SW480 (cell line): ENCODE measurements at regions not wholly inside any gene's neighbourhood (a gene's known extent, or its start where the extent isn't known, plus 50 kb on each side); places are given as distances from the start of the nearest gene placed in this dataset.

Experiments used
- DNase-seq: peaks from one replicate; pipeline ENCODE4 v3.0.0-alpha.2; 2016; ENCODE audit warnings: low spot score

- no peak for DNase-seq
Observed at GRCh38 chr14:95034788-95035187, 122.5 kb downstream of the DICER1 start.

- no peak for DNase-seq
Observed at GRCh38 chr14:95033682-95034632, 123.4 kb downstream of the DICER1 start.

- DNase-seq: no peak
Observed at GRCh38 chr14:95033031-95033430, 124.3 kb downstream of the DICER1 start.

- DNase-seq: no peak
Observed at GRCh38 chr14:95026851-95027463, 130.4 kb downstream of the DICER1 start.

- DNase-seq: no peak
Observed at GRCh38 chr14:95025941-95026340, 131.4 kb downstream of the DICER1 start.

- no peak for DNase-seq
Observed at GRCh38 chr14:95025218-95025617, 132.1 kb downstream of the DICER1 start.

GRCh38 chr14:95024380-95024779 lies 132.9 kb downstream of the DICER1 start:
- no peak for DNase-seq

- peak; percentile 37 for DNase-seq
Observed at GRCh38 chr14:95023886-95024285, 133.4 kb downstream of the DICER1 start.

- DNase-seq: no peak
Observed at GRCh38 chr14:95023115-95023514, 134.2 kb downstream of the DICER1 start.

- DNase-seq: no peak
Observed at GRCh38 chr14:95021588-95021987, 135.7 kb downstream of the DICER1 start.

- DNase-seq: no peak
Observed at GRCh38 chr14:95018821-95019220, 138.5 kb downstream of the DICER1 start.

GRCh38 chr14:95015046-95015445 lies 142.3 kb downstream of the DICER1 start:
- DNase-seq: no peak

GRCh38 chr14:95014036-95014435 lies 143.3 kb downstream of the DICER1 start:
- DNase-seq: no peak

- DNase-seq: no peak
Observed at GRCh38 chr14:95011445-95012006, 145.8 kb downstream of the DICER1 start.

GRCh38 chr14:95008445-95009217 lies 148.7 kb downstream of the DICER1 start:
- no peak for DNase-seq

GRCh38 chr14:95007921-95008320 lies 149.4 kb downstream of the DICER1 start:
- DNase-seq: no peak

GRCh38 chr14:95006479-95006878 lies 150.8 kb downstream of the DICER1 start:
- no peak for DNase-seq

- no peak for DNase-seq
Observed at GRCh38 chr14:95006051-95006450, 151.3 kb downstream of the DICER1 start.

GRCh38 chr14:95003099-95003960 lies 154.0 kb downstream of the DICER1 start:
- DNase-seq: no peak

GRCh38 chr14:94998685-94999084 lies 158.6 kb downstream of the DICER1 start:
- no peak for DNase-seq

- no peak for DNase-seq
Observed at GRCh38 chr14:94998110-94998509, 159.2 kb downstream of the DICER1 start.
